HG03060 (cell line): ENCODE measurements at regions not wholly inside any gene's neighbourhood (a gene's known extent, or its start where the extent isn't known, plus 50 kb on each side); places are given as distances from the start of the nearest gene placed in this dataset.
A peak's percentile ranks its signal among the peaks of the same experiment; 100 is the strongest.

Experiments
- ATAC-seq: cut with Tn5 transposase; IDR thresholded peaks from one replicate; pipeline ENCODE4 v1.9.1; 2021; ENCODE audit warnings: low read depth, moderate number of reproducible peaks; ENCODE audit not compliant: unreplicated experiment

DNA sequence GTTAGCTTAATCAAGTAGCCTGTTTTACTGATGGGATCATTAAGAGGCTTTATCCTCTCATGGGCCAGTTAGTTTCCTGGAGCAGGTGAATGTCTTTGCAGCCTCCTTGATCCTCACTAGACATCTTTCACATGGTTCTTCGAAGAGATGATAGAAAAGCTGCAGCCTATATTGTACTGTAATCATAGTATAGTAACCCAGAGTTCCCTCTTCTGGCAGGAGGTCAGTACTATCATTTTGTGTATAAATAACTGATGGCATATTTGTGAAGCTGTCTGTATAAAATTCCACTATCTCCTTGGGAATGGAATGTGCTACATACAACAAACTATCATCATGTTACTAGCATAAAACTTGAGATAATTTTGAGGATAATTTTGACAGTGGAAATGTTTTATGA is 123.8 kb upstream of the PRPS1L1 start:
- no peak for ATAC-seq

DNA sequence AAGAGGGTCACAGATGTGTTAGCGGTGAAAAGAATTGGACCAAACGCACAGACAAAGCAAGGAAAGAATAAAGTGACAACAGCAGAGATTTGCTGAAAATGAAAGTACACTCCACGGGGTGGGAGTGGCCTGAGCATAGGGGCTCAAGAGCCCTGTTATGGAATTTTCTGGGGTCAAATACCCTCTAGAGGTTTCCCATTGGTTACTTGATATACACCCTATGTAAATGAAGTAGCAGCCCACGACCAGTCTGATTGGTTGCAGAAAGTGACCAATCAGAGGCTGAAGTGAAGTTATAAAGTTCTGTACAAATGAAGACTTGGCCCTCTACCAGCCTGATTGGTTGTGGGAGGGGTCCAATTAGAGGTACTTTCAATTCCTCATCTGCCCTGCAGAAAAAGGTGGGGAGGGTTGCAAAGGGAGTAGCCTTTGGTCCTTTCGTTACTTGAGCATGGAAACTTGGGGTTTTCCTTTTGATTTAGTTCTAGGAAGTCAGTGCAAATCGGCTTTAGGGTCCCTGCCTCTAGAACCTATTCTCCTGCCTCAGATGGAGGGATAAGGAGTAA is 125.6 kb upstream of the PRPS1L1 start:
- no peak for ATAC-seq

DNA sequence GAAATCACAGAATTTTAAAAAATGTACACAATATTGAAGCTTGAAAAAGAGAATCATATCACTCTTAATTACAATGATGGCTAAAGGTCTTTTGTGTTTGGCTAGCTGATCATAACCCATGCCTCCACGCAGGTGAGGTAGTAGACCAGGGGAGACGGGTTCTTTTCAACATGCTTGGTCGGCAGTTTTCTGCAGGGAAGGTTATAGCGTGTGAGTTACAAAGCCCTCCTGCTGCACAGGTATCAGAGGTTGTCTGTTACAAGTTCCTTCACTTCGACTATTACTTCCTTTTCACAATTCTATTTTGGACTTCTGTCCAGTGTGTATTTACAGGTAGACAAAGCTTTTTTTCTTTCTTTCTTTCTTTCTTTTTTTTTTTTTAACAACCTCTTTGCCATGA is 127.1 kb upstream of the PRPS1L1 start:
- no peak for ATAC-seq

DNA sequence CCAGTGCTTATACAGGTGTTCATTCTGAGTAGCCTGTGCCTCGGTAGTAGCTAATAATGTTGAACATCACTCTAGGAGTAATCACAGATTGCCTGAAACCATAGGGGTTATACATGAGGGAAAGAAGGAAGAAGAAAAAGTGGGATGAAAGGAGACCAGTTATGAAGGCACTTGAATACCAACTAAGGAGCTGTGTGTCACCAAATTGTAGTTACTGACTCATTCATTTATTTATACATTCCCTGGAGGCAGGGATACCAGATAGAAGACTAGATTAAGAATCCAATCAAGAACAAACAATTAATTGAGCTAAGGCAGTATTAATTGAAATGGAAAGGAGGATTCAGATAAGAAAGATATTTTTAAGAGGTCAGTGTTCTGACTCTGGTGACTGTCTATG is 129.6 kb upstream of the PRPS1L1 start:
- no peak for ATAC-seq

DNA sequence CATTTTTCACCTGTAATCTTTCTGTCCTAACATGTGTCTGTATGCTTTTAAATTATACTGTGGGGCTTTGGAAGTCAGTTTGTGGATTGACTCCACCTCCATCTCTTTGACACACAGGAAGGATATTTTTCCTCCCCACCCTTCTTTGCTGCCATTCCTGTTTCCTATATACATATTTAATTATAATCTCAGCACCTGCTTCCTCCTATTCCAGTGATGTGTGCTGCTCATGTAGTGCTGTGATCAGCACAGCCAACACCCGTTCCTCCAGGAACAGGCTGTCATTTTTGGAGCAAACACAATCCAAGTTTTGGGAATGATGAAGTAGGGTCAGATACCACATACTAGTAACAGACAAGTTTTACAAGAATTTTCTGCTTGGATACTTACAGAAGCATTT is 135.0 kb upstream of the PRPS1L1 start:
- ATAC-seq: no peak

DNA sequence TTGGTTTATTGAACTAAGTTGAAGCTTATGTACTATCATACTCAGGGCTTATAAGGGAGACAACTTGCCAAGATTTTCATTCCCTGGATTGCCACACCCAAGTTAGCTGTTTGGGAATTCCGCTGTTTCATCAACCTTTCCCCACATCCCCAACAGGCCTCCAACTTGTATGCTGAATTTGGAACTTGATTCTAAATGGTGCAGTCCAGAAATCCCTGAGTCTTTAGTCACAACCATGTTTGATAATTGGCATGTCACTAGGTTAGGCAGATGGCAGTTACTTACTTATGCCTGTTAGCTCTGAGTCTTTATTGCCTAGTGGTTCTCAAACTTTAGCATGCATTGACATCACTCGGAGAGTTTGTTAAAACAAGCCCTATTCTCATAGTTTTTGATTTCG is 135.4 kb upstream of the PRPS1L1 start:
- ATAC-seq: no peak

DNA sequence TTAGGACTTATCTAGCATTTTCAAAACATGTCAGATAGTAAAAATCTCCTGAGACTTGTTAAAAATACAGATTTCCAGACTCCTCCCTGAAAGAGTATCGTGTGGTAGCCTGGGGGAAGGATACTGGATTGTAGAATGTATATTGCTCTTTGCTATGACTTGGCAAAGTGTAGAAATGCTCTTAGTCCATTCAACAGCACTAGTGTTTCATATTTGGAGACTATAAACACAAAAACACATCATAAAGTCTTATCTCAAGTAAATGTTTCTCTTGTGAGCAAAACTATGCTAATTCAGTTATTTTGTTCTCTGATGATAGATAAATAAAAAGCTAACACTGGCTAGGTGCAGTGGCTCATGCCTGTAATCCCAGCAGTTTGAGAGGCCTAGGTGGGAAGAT is 137.5 kb upstream of the PRPS1L1 start:
- ATAC-seq: no peak

DNA sequence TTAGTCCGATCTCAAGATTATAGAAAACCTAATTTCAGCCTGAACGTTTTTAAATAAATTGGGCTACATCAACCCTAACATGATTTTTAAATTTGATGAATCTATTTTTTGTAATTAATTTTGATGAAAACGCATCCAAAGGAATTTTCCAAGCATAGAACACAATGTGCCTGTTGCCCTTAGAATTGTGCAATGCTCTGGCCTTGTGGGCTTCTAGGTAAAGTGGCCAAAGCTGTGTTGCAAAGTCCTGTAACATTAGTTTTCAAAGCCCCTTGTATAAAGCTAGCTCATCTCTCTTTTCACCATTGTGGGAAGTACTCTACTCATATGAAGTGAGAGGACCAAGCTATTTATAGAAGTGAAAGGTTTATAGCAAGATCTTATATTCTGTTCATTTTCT is 138.4 kb upstream of the PRPS1L1 start:
- no peak for ATAC-seq

DNA sequence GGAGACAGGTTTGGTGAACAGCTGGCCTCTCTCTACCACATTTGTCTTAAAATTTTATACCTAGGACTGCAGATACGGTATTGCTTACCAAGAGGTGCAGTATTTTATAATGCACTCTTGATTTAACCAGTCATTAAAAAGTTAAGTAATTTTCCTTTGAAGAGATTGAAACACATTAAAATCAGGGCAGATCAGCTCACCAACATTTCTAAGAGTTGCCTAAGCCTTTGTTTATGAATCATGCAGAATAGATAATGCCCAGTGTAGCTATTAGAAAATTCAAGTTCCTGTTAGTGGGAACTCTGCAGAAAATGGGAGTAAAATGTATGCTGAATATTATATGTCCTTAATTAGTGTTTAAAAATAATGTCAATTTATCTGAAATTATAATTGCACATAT is 140.2 kb upstream of the PRPS1L1 start:
- ATAC-seq: no peak

DNA sequence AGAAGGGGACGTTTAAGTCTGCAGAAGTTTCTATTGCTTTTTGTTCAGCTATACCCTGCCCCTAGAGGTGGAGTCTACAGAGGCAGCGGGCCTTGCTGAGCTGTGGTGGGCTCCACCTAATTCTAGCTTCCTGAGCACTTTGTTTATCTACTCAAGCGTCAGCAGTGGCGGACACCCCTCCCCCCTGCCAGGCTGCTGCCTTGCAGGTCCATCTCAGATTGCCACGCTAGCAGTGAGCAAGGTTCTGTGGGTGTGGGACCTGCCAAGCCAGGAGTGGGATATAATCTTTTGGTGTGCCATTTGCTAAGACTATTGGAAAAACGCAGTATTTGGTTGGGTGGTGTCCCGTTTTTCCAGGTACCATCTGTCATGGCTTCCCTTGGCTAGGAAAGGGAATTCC is 147.3 kb upstream of the PRPS1L1 start:
- ATAC-seq: no peak

DNA sequence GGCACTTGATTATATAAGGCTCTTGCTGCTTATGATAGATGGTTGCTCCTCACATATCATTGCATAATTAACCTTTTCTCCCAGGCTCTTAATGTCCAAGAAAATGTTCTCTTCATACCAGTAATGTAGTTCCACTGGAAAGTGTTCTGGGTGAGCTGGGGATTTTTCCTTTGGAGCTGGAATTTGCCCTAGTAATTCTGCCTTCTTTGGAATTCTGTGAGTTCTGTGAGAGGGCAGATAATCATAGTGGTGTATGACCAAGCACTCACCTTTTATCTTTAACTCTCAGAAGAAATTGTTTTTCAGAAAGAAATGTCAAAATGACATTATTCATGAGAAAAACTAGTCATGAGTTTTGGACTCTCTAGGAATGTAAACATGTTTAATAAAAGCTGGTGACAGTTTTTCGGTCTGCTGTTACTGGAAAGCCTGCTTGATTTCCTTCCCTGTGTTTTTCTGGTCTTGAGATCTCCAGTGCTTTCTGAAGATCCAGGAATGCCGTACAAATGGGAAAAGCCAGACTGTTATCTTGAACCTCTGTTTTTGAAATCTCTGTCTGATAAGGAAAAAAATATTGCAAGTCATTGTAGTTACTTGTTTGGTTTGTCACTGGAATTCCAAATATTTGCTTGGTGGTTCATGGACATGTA is 148.3 kb upstream of the PRPS1L1 start:
- no peak for ATAC-seq

DNA sequence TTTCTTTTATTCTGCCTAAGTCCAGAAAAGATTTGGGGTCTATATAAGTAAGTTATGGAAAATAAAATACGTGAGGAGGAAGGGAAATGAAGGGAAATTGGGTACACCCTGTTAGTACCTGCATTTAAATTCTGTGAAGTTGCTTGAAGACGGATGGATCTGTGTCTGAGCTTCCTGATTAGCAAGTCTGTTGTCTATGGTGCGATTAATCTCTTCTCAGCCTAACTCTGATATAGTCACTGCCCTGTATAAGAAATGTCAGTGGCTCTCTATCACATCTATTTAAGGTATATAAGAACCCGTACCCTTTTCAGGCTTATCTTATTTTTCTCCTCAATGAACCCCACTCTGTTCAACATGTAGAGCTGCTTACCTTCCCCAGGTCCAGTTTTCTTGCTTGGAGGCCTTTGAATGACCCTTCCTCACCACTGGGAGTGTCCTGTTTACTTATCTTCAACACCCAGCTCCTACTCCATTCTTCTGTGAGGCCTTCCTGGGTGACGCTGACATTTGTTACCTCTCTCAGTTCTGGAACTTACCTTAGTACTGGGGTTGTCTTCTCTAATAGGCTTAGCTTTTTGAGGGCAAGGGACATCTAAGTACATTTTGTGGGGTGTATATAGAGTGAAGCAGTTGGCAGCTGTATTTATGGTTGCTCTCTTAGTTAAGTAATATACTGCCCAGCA is 149.6 kb upstream of the PRPS1L1 start:
- no peak for ATAC-seq

DNA sequence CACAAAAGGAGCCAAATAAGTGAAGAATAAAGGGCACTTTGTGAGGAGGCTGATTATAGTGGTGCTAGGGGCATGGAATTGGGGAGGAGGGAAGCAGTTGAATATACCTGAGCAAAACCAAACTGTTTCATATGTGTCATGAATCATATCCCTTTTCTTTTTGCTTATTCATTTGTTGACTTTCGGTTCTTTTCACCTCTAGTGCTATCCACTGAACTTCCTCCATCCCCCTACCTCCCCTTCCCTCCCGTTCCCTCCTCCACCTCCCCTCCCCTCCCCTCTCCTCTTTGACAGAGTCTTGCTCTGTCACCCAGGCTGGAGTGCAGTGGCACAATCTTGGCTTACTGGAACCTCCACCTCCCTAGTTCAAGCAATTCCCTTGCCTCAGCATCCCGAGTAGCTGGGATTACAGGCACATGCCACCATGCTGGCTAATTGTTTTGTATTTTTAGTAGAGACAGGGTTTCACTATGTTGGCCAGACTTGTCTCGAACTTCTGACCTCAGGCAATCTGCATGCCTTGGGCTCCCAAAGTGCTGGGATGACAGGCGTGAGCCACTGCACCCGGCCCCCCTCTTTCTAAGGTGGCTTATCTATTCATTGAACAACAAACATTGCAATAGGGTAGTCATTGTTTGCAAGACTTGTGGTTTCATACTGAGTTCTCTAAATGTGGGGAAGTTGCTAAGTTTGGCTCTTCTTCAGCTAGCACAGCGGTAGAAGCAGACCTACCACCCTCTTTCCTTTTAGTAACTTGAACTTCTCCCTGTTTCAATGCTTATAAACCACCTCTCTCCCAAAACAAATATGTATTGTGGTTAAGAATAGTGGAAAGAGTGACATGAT is 150.4 kb upstream of the PRPS1L1 start:
- ATAC-seq: peak; percentile 92

DNA sequence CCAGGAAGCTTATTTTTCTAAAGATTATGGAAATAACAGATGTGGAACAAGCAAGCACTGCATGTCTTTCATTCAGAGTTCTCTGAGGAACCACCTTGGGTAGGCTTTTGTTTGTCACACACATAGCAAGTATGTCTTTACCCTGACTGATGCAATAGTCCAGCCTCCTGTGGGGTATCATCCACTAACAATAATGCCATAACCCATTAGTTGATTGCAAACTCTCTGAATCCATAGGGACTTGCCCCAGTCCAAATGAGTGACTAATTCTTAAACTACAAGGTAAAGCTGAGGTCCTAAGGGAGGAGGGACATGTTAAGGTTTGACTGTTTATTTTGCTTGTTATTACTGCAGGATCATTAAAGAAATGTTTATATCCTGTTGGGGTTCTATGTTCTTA is 151.4 kb upstream of the PRPS1L1 start:
- no peak for ATAC-seq

DNA sequence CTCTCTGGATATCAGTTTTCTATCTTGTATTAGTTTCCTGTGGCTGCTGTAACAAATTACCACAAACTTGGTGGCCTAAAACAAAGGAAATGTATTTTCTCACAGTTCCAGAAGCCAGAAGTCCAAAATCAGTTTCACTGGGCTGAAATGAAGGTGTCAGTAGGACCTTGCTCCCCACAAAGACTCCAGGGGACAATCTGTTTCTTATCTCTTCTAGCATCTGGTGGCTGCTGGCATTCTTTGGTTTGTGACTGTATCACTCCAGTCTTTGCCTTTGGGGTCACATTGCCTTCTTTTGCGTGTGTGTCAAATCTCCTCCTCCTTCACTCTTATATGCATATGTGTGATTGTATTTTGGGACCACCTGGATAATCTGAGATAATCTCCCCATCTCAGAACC is 153.0 kb upstream of the PRPS1L1 start:
- ATAC-seq: no peak

DNA sequence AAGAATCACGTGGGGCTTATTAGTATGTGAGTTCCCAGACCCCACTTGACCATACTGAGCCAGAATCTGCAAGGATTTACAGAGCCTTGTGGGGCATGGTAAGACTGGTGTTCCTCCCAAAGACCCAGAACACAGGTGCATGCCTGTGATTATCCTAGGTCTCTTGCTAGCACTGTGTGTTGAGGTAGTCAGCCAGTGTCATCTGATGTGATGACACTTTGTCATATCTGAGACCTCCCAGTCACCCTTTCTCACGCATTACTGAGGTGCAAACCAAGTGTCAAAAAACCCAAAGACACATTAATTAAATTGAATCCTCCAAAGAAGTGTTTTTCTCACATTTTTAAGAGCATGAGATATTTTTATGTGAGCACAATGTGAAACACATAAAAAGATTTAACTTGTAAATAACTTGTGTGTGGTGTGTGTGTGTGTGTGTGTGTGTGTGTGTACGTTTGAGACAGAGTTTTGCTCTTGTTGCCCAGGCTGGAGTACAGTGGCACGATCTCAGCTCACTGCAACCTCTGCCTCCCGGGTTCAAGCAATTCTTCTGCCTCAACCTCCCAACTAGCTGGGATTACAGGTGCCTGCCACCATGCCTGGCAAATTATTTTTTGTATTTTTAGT is 162.0 kb upstream of the PRPS1L1 start:
- ATAC-seq: no peak

DNA sequence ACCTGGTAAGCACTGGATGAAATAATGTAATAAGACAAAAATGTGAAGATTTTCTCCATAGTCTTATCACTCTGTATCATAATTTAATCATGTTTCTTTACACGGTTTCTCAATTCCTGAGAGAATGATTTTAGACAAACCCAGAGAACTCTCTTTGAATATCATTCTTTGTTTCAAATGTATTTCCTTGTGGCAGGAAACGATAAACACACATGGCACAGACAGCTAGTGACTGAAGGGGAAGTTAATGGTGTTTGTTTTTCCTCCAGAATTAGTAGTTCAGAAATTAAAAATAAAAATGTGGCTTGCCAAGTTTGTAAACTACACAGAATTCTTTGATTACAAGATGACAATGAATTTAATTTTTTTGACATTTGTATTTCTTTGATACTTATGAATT is 163.7 kb upstream of the PRPS1L1 start:
- ATAC-seq: no peak

DNA sequence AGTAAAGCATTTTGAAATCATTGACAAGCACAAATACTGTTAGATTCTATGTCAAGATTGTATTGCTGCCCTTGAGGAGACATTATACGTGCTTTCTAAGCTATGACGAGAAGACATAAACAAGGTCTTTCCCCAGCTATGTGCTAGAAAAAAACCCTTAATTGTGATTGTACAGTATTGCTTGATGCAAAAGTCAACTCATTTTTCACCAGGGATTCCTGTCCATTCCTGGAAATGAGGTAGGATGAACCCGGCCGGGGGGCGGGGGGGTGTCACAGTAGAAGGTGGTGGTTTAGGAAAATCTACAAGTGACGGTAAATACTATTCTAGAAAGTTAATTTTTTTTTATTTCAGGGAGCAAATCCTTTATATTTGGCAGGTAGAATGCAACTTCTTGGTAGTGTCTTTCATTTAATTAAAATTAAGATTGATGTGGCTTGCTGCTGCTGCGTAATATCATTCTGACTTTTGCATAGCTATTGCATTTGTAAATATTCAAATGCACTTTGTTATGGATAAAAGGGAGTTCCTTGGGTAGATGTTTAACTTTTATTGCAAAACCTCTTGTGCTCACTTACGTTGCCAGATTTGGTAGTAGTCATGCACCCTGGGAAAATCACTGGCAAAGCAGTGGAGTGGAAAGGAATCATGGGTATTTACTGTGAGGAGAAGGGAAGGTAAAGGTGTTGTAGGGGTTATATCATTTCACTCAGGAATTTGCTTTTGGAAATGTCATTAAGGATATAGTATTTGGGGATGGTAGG is 164.4 kb upstream of the PRPS1L1 start:
- no peak for ATAC-seq

DNA sequence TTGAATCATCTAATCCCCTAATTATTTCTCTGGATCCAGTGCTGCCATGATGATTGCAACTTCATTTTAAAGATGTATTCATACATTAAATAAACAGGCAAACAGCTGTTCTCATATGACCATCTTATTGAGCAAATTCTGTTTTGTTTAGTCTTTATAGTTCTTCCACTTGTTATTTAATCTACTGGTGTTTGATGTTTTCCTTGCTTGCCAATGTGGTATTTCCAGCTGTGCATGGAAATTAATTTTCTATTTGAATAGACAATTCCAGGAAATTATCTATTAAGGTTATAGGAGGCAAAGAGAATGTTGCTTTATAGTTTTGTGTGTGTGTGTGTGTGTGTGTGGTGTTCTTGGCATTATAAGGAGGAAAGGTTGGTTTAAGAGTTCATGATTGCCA is 167.0 kb upstream of the PRPS1L1 start:
- ATAC-seq: no peak

DNA sequence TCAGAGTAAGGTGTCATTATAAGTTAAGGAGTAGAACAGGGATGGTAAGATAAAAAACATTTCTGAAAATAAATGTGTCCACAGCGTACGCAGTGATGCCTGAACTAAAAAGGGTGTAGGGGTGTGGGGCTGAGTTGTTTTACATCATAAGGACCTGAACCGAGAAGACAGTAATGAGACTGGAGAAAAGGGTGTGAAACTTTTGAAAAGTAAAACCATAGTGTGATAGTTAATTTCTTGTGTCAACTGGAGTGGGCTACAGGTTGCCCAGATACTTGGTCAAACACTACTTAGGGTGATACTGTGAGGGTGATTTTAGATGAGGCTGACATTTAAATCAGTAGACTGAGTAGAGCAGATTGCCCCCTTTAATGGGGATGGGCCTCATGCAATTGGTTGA is 169.0 kb upstream of the PRPS1L1 start:
- ATAC-seq: no peak
